GM23338 (cell line): ENCODE measurements at regions not wholly inside any gene's neighbourhood (a gene's known extent, or its start where the extent isn't known, plus 50 kb on each side); places are given as distances from the start of the nearest gene placed in this dataset.

Source experiments
- ATAC-seq: fragments of 200-7000 bp; cut with Tn5 transposase; 3 replicates; pipeline ENCODE4 v1.9.1; 2020
- DNase-seq: peaks from one replicate; pipeline ENCODE4 v3.0.0-alpha.2; 2015; ENCODE audit warnings: low spot score
- H2AFZ ChIP-seq: fragments of 200-600 bp; sonication (generic); 2 replicates; pipeline ENCODE4 v1.8.0; 2016; ENCODE audit warnings: antibody characterized with exemption, mild to moderate bottlenecking, moderate library complexity
- H3F3A ChIP-seq: fragments of 200-600 bp; sonication (generic); replicated peaks from 2 replicates; pipeline ENCODE4 v1.8.0; 2017; ENCODE audit warnings: antibody characterized with exemption, mixed run types, low read depth
- H3K27ac ChIP-seq: fragments of 200-600 bp; sonication (generic); 2 replicates; pipeline ENCODE4 v1.6.1; 2016; ENCODE audit warnings: low read depth
- H3K27me3 ChIP-seq: fragments of 200-600 bp; sonication (generic); 2 replicates; pipeline ENCODE4 v1.8.0; 2016; ENCODE audit warnings: mild to moderate bottlenecking, mixed run types, moderate library complexity; ENCODE audit not compliant: insufficient read depth
- H3K36me3 ChIP-seq: fragments of 200-600 bp; sonication (generic); 2 replicates; pipeline ENCODE4 v1.8.0; 2016; ENCODE audit warnings: mild to moderate bottlenecking; ENCODE audit not compliant: insufficient read depth
- H3K4me1 ChIP-seq: fragments of 200-600 bp; sonication (generic); 2 replicates; pipeline ENCODE4 v1.8.0; 2016; ENCODE audit warnings: mild to moderate bottlenecking, moderate library complexity; ENCODE audit not compliant: insufficient read depth
- H3K4me2 ChIP-seq: fragments of 200-600 bp; sonication (generic); 2 replicates; pipeline ENCODE4 v1.7.1; 2017; ENCODE audit warnings: mixed run types
- H3K4me3 ChIP-seq: fragments of 200-600 bp; sonication (generic); 2 replicates; pipeline ENCODE4 v1.6.1; 2016; ENCODE audit warnings: mixed run types
- H3K79me2 ChIP-seq: fragments of 200-600 bp; sonication (generic); replicated peaks from 2 replicates; pipeline ENCODE4 v1.8.0; 2017; ENCODE audit warnings: mild to moderate bottlenecking; ENCODE audit not compliant: insufficient read depth
- H3K9me2 ChIP-seq: fragments of 200-600 bp; sonication (generic); 2 replicates; pipeline ENCODE4 v1.8.0; 2017; ENCODE audit not compliant: insufficient read depth
- H4K20me1 ChIP-seq: fragments of 200-600 bp; sonication (generic); replicated peaks from 2 replicates; pipeline ENCODE4 v1.8.0; 2017; ENCODE audit warnings: mild to moderate bottlenecking; ENCODE audit not compliant: insufficient read depth
- H3K27ac Mint-ChIP-seq: 2 replicates; pipeline ENCODE4 v1.8.0; 2020; ENCODE audit warnings: inconsistent platforms, mild to moderate bottlenecking, moderate library complexity, mixed read lengths
- H3K27me3 Mint-ChIP-seq: 3 replicates; pipeline ENCODE4 v1.8.0; 2022; ENCODE audit warnings: low read depth, mild to moderate bottlenecking, moderate library complexity, mixed read lengths, inconsistent platforms; ENCODE audit not compliant: insufficient read depth, poor library complexity
- H3K36me3 Mint-ChIP-seq: 3 replicates; pipeline ENCODE4 v1.8.0; 2021; ENCODE audit warnings: low read depth, mild to moderate bottlenecking, inconsistent platforms, moderate library complexity, mixed read lengths
- H3K4me1 Mint-ChIP-seq: 3 replicates; pipeline ENCODE4 v1.8.0; 2020; ENCODE audit warnings: mild to moderate bottlenecking, inconsistent platforms, mixed read lengths
- H3K4me3 Mint-ChIP-seq: 3 replicates; pipeline ENCODE4 v1.8.0; 2021; ENCODE audit warnings: moderate library complexity, mild to moderate bottlenecking, inconsistent platforms, mixed read lengths
- H3K9me3 Mint-ChIP-seq: 3 replicates; pipeline ENCODE4 v1.8.0; 2020; ENCODE audit warnings: moderate library complexity, mild to moderate bottlenecking, inconsistent platforms, mixed read lengths
- CREB1 ChIP-seq: fragments of 250-450 bp; sonication (Bioruptor Pico); IDR thresholded peaks from 2 replicates; pipeline ENCODE4 v1.5.0; 2020; ENCODE audit warnings: low read depth, mild to moderate bottlenecking, moderate library complexity
- EZH2 ChIP-seq: fragments of 200-600 bp; sonication (generic); IDR thresholded peaks from one replicate; pipeline ENCODE4 v1.8.0; 2017; ENCODE audit warnings: antibody characterized with exemption, mild to moderate bottlenecking, low read depth; ENCODE audit not compliant: unreplicated experiment
- EZH2phosphoT487 ChIP-seq: fragments of 200-600 bp; sonication (generic); IDR thresholded peaks from one replicate; pipeline ENCODE4 v1.8.1; 2018; ENCODE audit warnings: antibody characterized with exemption; ENCODE audit not compliant: unreplicated experiment
- JUNB ChIP-seq: IDR thresholded peaks from one replicate; pipeline ENCODE4 v1.6.1; 2016; ENCODE audit warnings: antibody characterized with exemption; ENCODE audit not compliant: unreplicated experiment
- NANOG ChIP-seq: IDR thresholded peaks from 2 replicates; pipeline ENCODE4 v1.6.1; 2016; ENCODE audit warnings: antibody characterized with exemption, borderline replicate concordance
- POLR2AphosphoS5 ChIP-seq: IDR thresholded peaks from 2 replicates; pipeline ENCODE4 v1.6.1; 2016; ENCODE audit warnings: antibody characterized with exemption, low read depth
- STAT1 ChIP-seq: IDR thresholded peaks from one replicate; pipeline ENCODE4 v1.6.1; 2016; ENCODE audit warnings: antibody characterized with exemption; ENCODE audit not compliant: unreplicated experiment
- ZNF114 ChIP-seq: fragments of 250-450 bp; sonication (Bioruptor Pico); IDR thresholded peaks from 2 replicates; pipeline ENCODE4 v1.5.0; 2020; ENCODE audit warnings: mild to moderate bottlenecking, moderate library complexity
- ZNF331 ChIP-seq: fragments of 250-450 bp; sonication (Bioruptor Pico); IDR thresholded peaks from 2 replicates; pipeline ENCODE4 v1.5.0; 2020; ENCODE audit warnings: low read depth, mild to moderate bottlenecking, moderate library complexity
- ZNF462 ChIP-seq: fragments of 250-450 bp; sonication (Bioruptor Pico); IDR thresholded peaks from 2 replicates; pipeline ENCODE4 v1.5.0; 2020; ENCODE audit warnings: mild to moderate bottlenecking, moderate library complexity
- TF ChIP-seq, protein P1 (sequence below): IDR thresholded peaks from one replicate; pipeline ENCODE4 v1.6.1; 2018; ENCODE audit warnings: antibody characterized with exemption; ENCODE audit not compliant: unreplicated experiment
- TF ChIP-seq, protein P2 (sequence below): IDR thresholded peaks from 2 replicates; pipeline ENCODE4 v1.6.1; 2016; ENCODE audit warnings: antibody characterized with exemption
- TF ChIP-seq, protein P3 (sequence below), 2 experiments: fragments of 200-600 bp in 1 of 2; sonication (generic) in 1 of 2; conservative IDR thresholded peaks; 2 replicates each; pipeline versions ENCODE4 v1.5.1 to v1.6.1; 2016 to 2017; ENCODE audit warnings: antibody characterized with exemption in 2 of 2, low read depth in 2 of 2, mild to moderate bottlenecking in 2 of 2, moderate library complexity in 1 of 2

DNA sequence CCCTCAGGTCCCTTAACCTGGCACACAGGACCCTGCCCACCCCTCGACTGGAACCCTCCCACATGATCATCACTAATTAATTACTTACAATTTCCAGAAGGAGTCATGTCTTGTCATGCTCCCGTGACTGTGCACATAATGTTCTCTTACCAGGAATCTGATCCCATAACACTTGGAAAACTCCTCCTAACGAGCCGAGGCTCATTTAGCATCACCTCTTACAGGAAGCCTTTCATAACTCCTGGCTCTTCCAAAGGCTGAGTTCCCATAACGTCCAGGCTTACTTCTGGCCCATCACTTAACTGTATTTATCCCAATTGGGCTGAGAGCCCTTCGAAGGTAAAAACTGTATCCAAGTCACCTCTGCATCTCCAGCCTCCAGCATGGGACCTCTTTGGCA, 147.9 kb upstream of the JUN start:
- Histone ChIP-seq H3F3A (no peaks in the 10 kb centered on the region), H3K27me3 (no peaks in the 10 kb centered on the region), H3K4me3 (no peak overlapping the region), H3K79me2 (no peaks in the 10 kb centered on the region), H3K27ac (no peak overlapping the region), H3K4me1 (no peaks in the 10 kb centered on the region), H3K4me2 (no peak overlapping the region), H4K20me1 (no peaks in the 10 kb centered on the region), H2AFZ (no peak overlapping the region), H3K36me3 (no peaks in the 10 kb centered on the region), H3K9me2 (0 out of 2 replicates have a peak, but pooled peaks cover 3% of the 10 kb centered on the region)
- Mint-ChIP-seq H3K27me3 (peaks cover 6% of the 10 kb centered on the region), H3K9me3 (no peaks in the 10 kb centered on the region), H3K27ac (no peak overlapping the region), H3K4me3 (no peak overlapping the region), H3K4me1 (no peaks in the 10 kb centered on the region; the same call in 2 of the 3 replicates), H3K36me3 (no peaks in the 10 kb centered on the region)
- TF ChIP-seq, protein P1, sequence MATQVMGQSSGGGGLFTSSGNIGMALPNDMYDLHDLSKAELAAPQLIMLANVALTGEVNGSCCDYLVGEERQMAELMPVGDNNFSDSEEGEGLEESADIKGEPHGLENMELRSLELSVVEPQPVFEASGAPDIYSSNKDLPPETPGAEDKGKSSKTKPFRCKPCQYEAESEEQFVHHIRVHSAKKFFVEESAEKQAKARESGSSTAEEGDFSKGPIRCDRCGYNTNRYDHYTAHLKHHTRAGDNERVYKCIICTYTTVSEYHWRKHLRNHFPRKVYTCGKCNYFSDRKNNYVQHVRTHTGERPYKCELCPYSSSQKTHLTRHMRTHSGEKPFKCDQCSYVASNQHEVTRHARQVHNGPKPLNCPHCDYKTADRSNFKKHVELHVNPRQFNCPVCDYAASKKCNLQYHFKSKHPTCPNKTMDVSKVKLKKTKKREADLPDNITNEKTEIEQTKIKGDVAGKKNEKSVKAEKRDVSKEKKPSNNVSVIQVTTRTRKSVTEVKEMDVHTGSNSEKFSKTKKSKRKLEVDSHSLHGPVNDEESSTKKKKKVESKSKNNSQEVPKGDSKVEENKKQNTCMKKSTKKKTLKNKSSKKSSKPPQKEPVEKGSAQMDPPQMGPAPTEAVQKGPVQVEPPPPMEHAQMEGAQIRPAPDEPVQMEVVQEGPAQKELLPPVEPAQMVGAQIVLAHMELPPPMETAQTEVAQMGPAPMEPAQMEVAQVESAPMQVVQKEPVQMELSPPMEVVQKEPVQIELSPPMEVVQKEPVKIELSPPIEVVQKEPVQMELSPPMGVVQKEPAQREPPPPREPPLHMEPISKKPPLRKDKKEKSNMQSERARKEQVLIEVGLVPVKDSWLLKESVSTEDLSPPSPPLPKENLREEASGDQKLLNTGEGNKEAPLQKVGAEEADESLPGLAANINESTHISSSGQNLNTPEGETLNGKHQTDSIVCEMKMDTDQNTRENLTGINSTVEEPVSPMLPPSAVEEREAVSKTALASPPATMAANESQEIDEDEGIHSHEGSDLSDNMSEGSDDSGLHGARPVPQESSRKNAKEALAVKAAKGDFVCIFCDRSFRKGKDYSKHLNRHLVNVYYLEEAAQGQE = no peak
- no peak for TF ChIP-seq JUNB
- no peak for TF ChIP-seq STAT1
- TF ChIP-seq ZNF114 (CRISPR knock-in tag) = no peak
- no peak for TF ChIP-seq EZH2
- no peak for TF ChIP-seq NANOG
- TF ChIP-seq, protein P2, sequence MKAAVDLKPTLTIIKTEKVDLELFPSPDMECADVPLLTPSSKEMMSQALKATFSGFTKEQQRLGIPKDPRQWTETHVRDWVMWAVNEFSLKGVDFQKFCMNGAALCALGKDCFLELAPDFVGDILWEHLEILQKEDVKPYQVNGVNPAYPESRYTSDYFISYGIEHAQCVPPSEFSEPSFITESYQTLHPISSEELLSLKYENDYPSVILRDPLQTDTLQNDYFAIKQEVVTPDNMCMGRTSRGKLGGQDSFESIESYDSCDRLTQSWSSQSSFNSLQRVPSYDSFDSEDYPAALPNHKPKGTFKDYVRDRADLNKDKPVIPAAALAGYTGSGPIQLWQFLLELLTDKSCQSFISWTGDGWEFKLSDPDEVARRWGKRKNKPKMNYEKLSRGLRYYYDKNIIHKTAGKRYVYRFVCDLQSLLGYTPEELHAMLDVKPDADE = no peak
- no peak for TF ChIP-seq ZNF331 (CRISPR knock-in tag)
- TF ChIP-seq, protein P3, sequence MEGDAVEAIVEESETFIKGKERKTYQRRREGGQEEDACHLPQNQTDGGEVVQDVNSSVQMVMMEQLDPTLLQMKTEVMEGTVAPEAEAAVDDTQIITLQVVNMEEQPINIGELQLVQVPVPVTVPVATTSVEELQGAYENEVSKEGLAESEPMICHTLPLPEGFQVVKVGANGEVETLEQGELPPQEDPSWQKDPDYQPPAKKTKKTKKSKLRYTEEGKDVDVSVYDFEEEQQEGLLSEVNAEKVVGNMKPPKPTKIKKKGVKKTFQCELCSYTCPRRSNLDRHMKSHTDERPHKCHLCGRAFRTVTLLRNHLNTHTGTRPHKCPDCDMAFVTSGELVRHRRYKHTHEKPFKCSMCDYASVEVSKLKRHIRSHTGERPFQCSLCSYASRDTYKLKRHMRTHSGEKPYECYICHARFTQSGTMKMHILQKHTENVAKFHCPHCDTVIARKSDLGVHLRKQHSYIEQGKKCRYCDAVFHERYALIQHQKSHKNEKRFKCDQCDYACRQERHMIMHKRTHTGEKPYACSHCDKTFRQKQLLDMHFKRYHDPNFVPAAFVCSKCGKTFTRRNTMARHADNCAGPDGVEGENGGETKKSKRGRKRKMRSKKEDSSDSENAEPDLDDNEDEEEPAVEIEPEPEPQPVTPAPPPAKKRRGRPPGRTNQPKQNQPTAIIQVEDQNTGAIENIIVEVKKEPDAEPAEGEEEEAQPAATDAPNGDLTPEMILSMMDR (conservative IDR thresholded peaks at IDR 0.05; ENCODE audit: low read depth in 2 of 2) = no peak
- no peak for TF ChIP-seq CREB1 (CRISPR knock-in tag)
- TF ChIP-seq ZNF462 (CRISPR knock-in tag) = no peak
- TF ChIP-seq EZH2phosphoT487 = no peak
- no peak for TF ChIP-seq POLR2AphosphoS5
- ATAC-seq = no peak
- no peak for DNase-seq
